ENCODE measurements at regions not wholly inside any gene's neighbourhood (a gene's known extent, or its start where the extent isn't known, plus 50 kb on each side); places are given as distances from the start of the nearest gene placed in this dataset.
A peak's percentile ranks its signal among the peaks of the same experiment; 100 is the strongest.

- DNase-seq (ENCODE audit: low spot score): no peak
Measured at GRCh38 chr14:89626233-89626806, 209.3 kb upstream of the FOXN3 start.

- no peak for DNase-seq (ENCODE audit: low spot score)
Measured at GRCh38 chr14:89625731-89626232, 208.7 kb upstream of the FOXN3 start.

DNA sequence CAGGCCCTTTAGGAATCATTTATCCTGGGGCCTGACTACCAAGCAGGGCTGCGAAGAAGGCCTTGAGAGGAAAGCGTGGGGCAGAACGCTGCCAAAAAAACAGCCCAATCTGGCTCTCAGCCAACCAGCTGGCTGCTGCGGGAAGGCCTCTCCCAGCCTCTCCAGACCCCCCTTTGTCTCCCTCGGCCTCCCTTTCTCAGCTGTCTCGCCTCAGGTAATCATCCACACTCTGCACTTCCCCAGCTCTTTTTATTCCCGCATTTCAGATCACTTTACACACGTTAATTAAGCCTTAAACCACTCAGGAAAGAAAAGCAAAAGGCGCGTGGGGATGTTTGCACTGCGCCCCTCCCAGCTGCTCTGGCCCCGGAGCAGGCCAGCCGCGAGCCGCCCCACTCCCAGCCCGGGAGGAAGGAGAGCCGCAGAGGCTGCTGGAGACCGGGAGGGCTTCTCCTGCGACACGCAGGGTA lies 208.2 kb upstream of the FOXN3 start:
- DNase-seq (ENCODE audit: low spot score): no peak

GRCh38 chr14:89624500-89625156 lies 207.6 kb upstream of the FOXN3 start:
- no peak for DNase-seq (ENCODE audit: low spot score)

DNA sequence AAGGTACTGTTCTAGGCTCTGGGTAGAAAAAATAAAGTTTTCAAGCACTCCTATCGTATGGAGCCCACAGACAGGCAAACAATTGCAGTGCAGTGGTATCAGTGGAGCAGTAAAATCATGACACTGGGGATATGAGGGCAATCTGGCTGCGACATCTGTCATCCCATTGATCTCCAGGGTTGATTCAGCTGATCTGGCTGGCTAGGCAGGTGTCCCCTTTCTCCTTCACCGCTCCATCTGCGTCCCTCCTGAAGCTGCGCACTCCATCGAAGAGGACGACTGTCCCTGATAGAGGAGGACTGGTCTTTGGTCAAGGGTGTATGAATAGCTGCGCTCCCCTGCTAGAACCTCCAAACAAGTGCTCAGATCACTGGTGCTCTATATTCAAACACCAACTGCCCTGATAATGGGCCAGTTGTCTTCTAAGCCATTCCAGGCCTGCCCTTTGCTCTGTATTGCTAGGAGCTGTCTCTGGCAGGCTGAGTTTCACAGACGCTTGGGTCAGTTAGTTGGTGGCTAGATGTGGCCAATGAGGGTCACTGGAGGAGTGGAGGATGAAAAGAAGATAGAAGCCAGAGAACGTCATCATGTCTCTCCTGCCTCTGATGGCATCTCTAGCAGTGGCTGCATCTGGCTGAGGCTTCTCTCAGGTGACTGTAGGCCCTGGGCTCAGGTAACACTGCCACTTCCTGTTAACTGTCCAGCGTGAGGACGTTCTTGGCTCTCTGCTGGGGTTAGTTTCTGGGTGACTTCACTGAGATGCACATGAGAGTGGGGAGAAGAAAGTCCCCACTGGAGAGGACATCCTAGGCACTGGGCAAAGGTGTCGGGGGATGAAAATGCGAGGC lies 205.0 kb upstream of the FOXN3 start:
- DNase-seq (ENCODE audit: low spot score): no peak

DNA sequence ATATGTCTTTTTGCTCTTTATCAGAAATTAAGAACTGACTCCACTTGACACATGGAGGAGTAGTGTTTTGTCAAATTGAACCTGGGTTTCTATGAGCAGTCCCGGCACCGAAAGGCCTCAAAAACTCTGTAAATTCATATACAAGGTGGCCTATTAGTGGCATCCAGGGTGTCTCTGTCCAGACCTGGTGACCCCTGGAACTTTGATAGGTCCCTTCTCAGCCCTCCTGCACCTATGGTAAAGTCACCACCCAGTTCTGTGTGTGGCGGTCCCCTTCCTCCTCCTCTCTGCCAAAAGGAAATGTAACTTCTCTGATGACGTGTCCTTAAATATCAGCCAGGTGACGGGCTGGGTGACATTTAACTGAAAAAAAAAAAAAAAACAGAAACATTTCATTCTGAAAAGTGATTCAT lies 204.0 kb upstream of the FOXN3 start:
- no peak for DNase-seq (ENCODE audit: low spot score)

DNA sequence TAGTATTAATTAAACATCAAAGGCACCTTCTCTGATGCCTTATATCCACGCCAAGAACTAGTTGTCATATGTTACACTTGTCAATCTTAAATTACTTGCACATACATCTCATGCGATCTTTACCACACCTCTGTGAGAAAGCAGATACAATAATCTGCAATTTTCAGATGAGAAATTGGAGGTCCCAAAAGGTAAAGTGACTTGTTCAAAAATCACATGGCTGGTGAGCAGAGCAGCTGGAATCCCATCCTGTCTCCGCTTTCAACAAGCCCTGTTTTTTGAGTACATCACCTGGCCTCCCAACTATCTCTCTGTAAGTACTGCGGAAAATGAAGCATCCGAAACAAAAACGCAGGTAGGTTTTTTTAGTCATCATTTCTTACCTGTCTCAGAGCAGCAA lies 203.4 kb upstream of the FOXN3 start:
- no peak for DNase-seq (ENCODE audit: low spot score)

DNA sequence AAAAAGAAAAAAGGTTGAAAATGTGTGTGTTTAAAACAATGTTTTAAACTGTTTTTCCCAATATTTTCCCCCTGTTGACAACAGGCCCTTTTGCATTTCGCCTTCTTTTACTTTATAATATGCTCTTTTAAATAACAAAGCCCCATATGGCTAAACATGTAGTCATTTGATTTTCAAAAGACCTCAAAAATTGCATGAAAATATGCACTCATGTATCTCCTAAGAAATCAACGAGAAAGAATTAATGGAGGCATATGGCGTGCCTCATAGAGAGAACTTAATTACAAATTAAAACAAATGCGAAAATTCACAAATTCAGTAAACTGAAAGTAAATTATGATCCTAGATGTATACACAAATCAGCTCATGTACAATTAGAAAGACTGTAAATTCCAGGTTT lies 202.6 kb upstream of the FOXN3 start:
- DNase-seq (ENCODE audit: low spot score): no peak

GRCh38 chr14:89618811-89619551 lies 201.9 kb upstream of the FOXN3 start:
- peak; percentile 50 for DNase-seq (ENCODE audit: low spot score)

GRCh38 chr14:89618330-89618708 lies 201.3 kb upstream of the FOXN3 start:
- no peak for DNase-seq (ENCODE audit: low spot score)

DNA sequence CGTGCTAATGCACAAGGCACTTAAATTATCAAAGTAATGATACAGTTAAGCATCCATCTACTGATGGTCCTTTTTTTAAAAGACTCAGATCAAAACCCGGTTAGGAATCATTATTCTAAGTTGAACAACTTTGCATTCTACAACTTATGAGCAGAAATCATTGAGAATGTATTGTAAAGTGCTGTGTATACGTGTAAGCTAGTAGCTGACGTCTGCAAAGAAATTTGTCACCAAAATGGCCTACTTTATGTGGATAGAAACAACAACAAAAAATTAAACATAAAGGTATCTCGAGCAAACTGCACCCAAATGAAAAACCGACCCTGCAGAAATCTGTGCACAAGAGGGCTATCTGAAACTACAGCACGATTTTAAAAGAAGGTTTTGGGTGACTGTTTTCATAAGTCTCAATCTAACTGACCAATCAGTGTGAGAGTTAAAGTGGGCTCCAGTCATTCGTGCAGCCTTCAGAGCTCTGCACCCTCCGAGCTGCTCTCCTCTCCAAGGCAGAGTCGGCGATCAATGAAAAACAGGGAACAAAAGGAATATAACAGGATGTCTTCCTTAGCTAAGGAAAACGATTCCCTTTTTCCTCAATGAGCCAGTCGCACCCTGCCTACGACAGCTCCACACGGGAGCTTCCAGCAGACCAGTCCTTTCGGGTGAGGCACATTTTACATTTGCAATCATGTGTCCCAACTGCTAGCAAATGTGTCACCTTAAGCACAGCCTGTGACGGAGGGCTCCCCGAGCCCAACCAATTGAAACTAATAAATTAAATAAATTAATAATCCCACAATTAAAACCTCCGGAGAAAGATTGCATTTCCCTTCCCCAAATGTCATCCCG lies 200.7 kb upstream of the FOXN3 start:
- DNase-seq (ENCODE audit: low spot score): no peak

DNA sequence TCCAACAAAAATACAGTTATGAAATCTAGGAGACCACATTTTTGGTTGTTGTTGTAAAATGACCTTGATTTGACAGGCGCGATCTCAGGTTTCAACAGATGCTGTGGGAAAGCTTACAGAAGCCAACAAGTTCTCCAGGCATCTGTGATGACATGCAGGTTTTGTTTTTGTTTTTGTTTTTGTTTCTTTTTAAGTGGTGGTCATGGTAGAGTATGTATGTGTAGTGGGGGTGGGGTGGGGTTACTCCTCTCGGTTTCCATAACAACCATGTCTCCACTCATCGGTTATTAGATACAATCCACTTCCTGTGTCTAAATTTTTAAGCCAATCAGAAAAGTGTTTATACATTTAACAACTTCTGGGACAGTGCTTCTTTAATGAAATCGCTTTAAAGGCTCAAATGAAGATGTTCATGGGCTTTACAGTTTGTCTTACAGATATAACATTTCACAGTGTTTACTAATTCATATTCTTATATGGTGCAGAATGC lies 199.9 kb upstream of the FOXN3 start:
- DNase-seq (ENCODE audit: low spot score): no peak

GRCh38 chr14:89616425-89616824 lies 199.4 kb upstream of the FOXN3 start:
- DNase-seq (ENCODE audit: low spot score): no peak

- DNase-seq (ENCODE audit: low spot score): no peak
Measured at GRCh38 chr14:89615421-89615820, 198.4 kb upstream of the FOXN3 start.

GRCh38 chr14:89614009-89614691 lies 197.1 kb upstream of the FOXN3 start:
- DNase-seq (ENCODE audit: low spot score): no peak

- DNase-seq (ENCODE audit: low spot score): no peak
Measured at GRCh38 chr14:89613260-89614008, 196.4 kb upstream of the FOXN3 start.

GRCh38 chr14:89609500-89610100 lies 192.6 kb upstream of the FOXN3 start:
- DNase-seq (ENCODE audit: low spot score): no peak

DNA sequence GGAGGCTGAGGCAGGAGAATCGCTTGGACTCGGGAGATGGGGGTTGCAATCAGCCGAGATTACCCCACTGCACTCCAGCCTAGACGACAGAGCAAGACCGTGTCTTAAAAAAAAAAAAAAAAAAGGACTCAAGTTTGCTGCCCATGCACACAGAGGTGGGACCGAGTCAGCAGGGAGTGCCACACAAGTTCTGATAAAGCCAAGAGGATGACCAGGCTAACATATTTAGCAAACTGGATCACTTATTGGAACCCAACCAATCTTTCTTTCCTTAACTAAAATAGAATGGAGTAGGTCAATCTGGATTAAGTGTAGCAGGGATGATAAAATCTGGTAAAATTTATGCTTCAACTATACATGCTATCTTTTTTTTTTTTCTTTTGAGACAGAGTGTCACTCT lies 190.4 kb upstream of the FOXN3 start:
- DNase-seq (ENCODE audit: low spot score): no peak

GRCh38 chr14:89603938-89604480 lies 187.0 kb upstream of the FOXN3 start:
- no peak for DNase-seq (ENCODE audit: low spot score)
